WTC11 (cell line): ENCODE measurements at regions not wholly inside any gene's neighbourhood (a gene's known extent, or its start where the extent isn't known, plus 50 kb on each side); places are given as distances from the start of the nearest gene placed in this dataset.
A peak's percentile ranks its signal among the peaks of the same experiment; 100 is the strongest.

ENCODE experiments used
- ATAC-seq: fragments of 200-7000 bp; cut with Tn5 transposase; 2 replicates; pipeline ENCODE4 v1.10.0; 2021; ENCODE audit warnings: mild to moderate bottlenecking, moderate library complexity
- CTCF ChIA-PET: fragments of 300-600 bp; sonication (Branson Sonifier 250); formaldehyde crosslinking; loops from one replicate; lab custom pipeline; 2021; ENCODE audit warnings: antibody characterized with exemption; lab: Charles Lee
- POLR2A ChIA-PET: fragments of 350-600 bp; sonication (Branson Sonifier 250); formaldehyde crosslinking; loops from one replicate; lab custom pipeline; 2021; ENCODE audit warnings: antibody characterized with exemption; lab: Charles Lee
- DNase-seq: peaks from one replicate; pipeline ENCODE4 v3.0.0; 2021; ENCODE audit warnings: low spot score
- H3K27ac Mint-ChIP-seq: 2 replicates; pipeline ENCODE4 v1.8.0; 2021; ENCODE audit warnings: mixed read lengths
- H3K27me3 Mint-ChIP-seq: 2 replicates; pipeline ENCODE4 v1.8.0; 2021; ENCODE audit warnings: low read depth, mild to moderate bottlenecking, moderate library complexity, mixed read lengths
- H3K36me3 Mint-ChIP-seq: 2 replicates; pipeline ENCODE4 v1.8.0; 2021; ENCODE audit warnings: mixed read lengths
- H3K4me1 Mint-ChIP-seq: 2 replicates; pipeline ENCODE4 v1.8.0; 2022; ENCODE audit warnings: mixed read lengths
- H3K4me3 Mint-ChIP-seq: 2 replicates; pipeline ENCODE4 v1.8.0; 2021; ENCODE audit warnings: mild to moderate bottlenecking, moderate library complexity, mixed read lengths
- H3K9me3 Mint-ChIP-seq: 2 replicates; pipeline ENCODE4 v1.8.0; 2021; ENCODE audit warnings: mixed read lengths
- ATF6 ChIP-seq: sonication (generic); formaldehyde crosslinking; IDR thresholded peaks from 2 replicates; pipeline ENCODE4 v1.8.1; 2023; ENCODE audit warnings: mild to moderate bottlenecking, missing genetic modification reagents
- CREM ChIP-seq: sonication (generic); formaldehyde crosslinking; IDR thresholded peaks from 2 replicates; pipeline ENCODE4 v1.8.1; 2022; ENCODE audit warnings: mild to moderate bottlenecking, missing genetic modification reagents, moderate library complexity
- CTCF ChIP-seq: fragments of 200-600 bp; IDR thresholded peaks from 2 replicates; pipeline ENCODE4 v1.8.0; 2022; ENCODE audit warnings: antibody characterized with exemption
- HMGA2 ChIP-seq: fragments of 250-450 bp; sonication (Bioruptor Pico); IDR thresholded peaks from 2 replicates; pipeline ENCODE4 v1.4.0; 2021; ENCODE audit warnings: mild to moderate bottlenecking, moderate library complexity
- NFATC4 ChIP-seq: fragments of 250-450 bp; sonication (Bioruptor Pico); IDR thresholded peaks from 2 replicates; pipeline ENCODE4 v1.9.0; 2021; ENCODE audit warnings: mild to moderate bottlenecking
- NR1H2 ChIP-seq: sonication (generic); formaldehyde crosslinking; IDR thresholded peaks from 2 replicates; pipeline ENCODE4 v1.9.0; 2021; ENCODE audit warnings: mild to moderate bottlenecking, moderate library complexity, missing genetic modification reagents
- NR3C1 ChIP-seq: sonication (generic); formaldehyde crosslinking; conservative IDR thresholded peaks from 2 replicates; pipeline ENCODE4 v1.8.1; 2023; ENCODE audit warnings: low read depth, mild to moderate bottlenecking, missing genetic modification reagents
- OVOL2 ChIP-seq: fragments of 250-450 bp; sonication (Bioruptor Pico); IDR thresholded peaks from 2 replicates; pipeline ENCODE4 v1.9.0; 2021; ENCODE audit warnings: mild to moderate bottlenecking, borderline replicate concordance
- SOX15 ChIP-seq: fragments of 250-450 bp; sonication (Bioruptor Pico); IDR thresholded peaks from 2 replicates; pipeline ENCODE4 v1.9.0; 2021; ENCODE audit warnings: mild to moderate bottlenecking
- SP1 ChIP-seq: sonication (generic); formaldehyde crosslinking; conservative IDR thresholded peaks from 2 replicates; pipeline ENCODE4 v1.8.1; 2022; ENCODE audit warnings: missing genetic modification reagents
- ZNF138 ChIP-seq: sonication (generic); formaldehyde crosslinking; conservative IDR thresholded peaks from 2 replicates; pipeline ENCODE4 v1.8.1; 2022; ENCODE audit warnings: mild to moderate bottlenecking, moderate library complexity, missing genetic modification reagents
- ZNF263 ChIP-seq: sonication (generic); formaldehyde crosslinking; IDR thresholded peaks from 2 replicates; pipeline ENCODE4 v1.8.1; 2022; ENCODE audit warnings: low read depth, mild to moderate bottlenecking, moderate library complexity, missing genetic modification reagents
- ZNF671 ChIP-seq: fragments of 250-450 bp; sonication (Bioruptor Pico); IDR thresholded peaks from 2 replicates; pipeline ENCODE4 v1.8.0; 2021; ENCODE audit warnings: mild to moderate bottlenecking
- TF ChIP-seq, protein P1 (sequence below): sonication (generic); formaldehyde crosslinking; IDR thresholded peaks from 2 replicates; pipeline ENCODE4 v1.8.1; 2023; ENCODE audit warnings: mild to moderate bottlenecking, missing genetic modification reagents, moderate library complexity
- TF ChIP-seq, protein P2 (sequence below): fragments of 250-450 bp; sonication (Bioruptor Pico); IDR thresholded peaks from 2 replicates; pipeline ENCODE4 v1.9.0; 2021; ENCODE audit warnings: moderate library complexity, mild to moderate bottlenecking, inconsistent platforms, borderline replicate concordance
- TF ChIP-seq, protein P3 (sequence below): fragments of 250-450 bp; sonication (Bioruptor Pico); conservative IDR thresholded peaks from 2 replicates; pipeline ENCODE4 v1.9.0; 2021; ENCODE audit warnings: mild to moderate bottlenecking
- TF ChIP-seq, protein P4 (sequence below): sonication (generic); formaldehyde crosslinking; IDR thresholded peaks from 2 replicates; pipeline ENCODE4 v1.8.1; 2023; ENCODE audit warnings: mild to moderate bottlenecking, missing genetic modification reagents, borderline replicate concordance
- TF ChIP-seq, protein P5 (sequence below): sonication (generic); formaldehyde crosslinking; IDR thresholded peaks from 2 replicates; pipeline ENCODE4 v1.8.1; 2022; ENCODE audit warnings: low read depth, mild to moderate bottlenecking, moderate library complexity, missing genetic modification reagents, borderline replicate concordance

DNA sequence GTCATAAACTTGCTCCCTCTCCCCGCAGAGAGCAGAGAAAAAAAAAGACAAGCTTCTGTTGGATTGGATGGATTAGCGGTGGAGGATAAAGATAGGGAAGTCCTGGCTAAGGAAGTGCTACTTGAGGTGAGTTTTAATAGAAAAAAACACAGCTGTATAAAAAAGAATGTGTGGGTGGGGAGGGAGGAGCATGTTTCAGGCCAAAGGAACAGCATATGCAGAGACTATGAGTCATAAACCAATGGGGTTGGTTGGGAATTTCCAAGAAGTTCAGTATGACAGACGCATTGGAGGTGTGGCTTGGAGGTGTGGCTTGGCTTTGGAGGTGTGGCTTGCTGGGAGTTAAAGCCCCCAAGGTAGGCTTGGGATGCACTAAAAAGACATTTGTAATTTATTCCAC is 103.0 kb upstream of the LSM8 start (continued):
- TF ChIP-seq SOX15 (CRISPR knock-in tag) = no peak
- no peak for TF ChIP-seq OVOL2 (CRISPR knock-in tag)
- no peak for TF ChIP-seq SP1
- TF ChIP-seq, protein P1, sequence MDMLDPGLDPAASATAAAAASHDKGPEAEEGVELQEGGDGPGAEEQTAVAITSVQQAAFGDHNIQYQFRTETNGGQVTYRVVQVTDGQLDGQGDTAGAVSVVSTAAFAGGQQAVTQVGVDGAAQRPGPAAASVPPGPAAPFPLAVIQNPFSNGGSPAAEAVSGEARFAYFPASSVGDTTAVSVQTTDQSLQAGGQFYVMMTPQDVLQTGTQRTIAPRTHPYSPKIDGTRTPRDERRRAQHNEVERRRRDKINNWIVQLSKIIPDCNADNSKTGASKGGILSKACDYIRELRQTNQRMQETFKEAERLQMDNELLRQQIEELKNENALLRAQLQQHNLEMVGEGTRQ (CRISPR knock-in tag) = no peak
- TF ChIP-seq ATF6 (CRISPR knock-in tag) = no peak

GRCh38 chr7:118082506-118082905 is 101.5 kb upstream of the LSM8 start:
- Mint-ChIP-seq H3K27ac (no peak overlapping the region), H3K4me1 (peaks cover 21% of the 10 kb centered on the region), H3K9me3 (no peaks in the 10 kb centered on the region), H3K27me3 (no peaks in the 10 kb centered on the region), H3K36me3 (no peaks in the 10 kb centered on the region), H3K4me3 (no peak overlapping the region)
- no peak for DNase-seq
- POLR2A ChIA-PET = no interaction called here
- CTCF ChIA-PET = no interaction called here
- no peak for TF ChIP-seq CREM (CRISPR knock-in tag)
- TF ChIP-seq NR3C1 (CRISPR knock-in tag) = no peak
- TF ChIP-seq CTCF = no peak
- TF ChIP-seq HMGA2 (CRISPR knock-in tag) = no peak
- no peak for ATAC-seq

DNA sequence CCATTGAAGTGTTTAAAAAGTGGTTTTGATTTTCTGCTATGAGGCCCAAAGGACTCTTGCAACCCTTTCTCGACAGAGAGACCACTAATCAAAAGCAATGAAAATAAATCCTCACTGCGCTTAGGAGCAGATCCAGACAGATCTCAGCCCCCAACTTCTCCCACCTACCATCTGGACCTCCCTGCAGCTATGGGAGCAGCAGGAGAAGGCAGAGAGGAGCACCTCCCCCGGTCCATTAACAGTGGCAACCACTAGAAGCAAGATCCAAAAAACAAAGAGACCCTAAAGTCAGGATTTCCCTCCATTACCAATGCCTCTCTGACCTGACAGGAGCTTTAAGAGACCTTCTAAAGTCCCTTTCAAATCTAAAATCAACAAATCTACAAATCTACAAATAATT is 99.0 kb upstream of the LSM8 start:
- Mint-ChIP-seq H3K9me3 (no peaks in the 10 kb centered on the region), H3K36me3 (no peaks in the 10 kb centered on the region), H3K27me3 (no peaks in the 10 kb centered on the region), H3K4me3 (no peak overlapping the region), H3K4me1 (peaks cover 21% of the 10 kb centered on the region), H3K27ac (no peak overlapping the region)
- CTCF ChIA-PET = no interaction called here
- ATAC-seq = peak; percentile 58
- POLR2A ChIA-PET = no interaction called here
- DNase-seq = no peak
- no peak for TF ChIP-seq ZNF138 (CRISPR knock-in tag)
- no peak for TF ChIP-seq ZNF263
- TF ChIP-seq NR1H2 (CRISPR knock-in tag) = no peak
- no peak for TF ChIP-seq ZNF671 (CRISPR knock-in tag)
- TF ChIP-seq ATF6 (CRISPR knock-in tag) = no peak
- no peak for TF ChIP-seq NFATC4 (CRISPR knock-in tag)
- TF ChIP-seq, protein P2, sequence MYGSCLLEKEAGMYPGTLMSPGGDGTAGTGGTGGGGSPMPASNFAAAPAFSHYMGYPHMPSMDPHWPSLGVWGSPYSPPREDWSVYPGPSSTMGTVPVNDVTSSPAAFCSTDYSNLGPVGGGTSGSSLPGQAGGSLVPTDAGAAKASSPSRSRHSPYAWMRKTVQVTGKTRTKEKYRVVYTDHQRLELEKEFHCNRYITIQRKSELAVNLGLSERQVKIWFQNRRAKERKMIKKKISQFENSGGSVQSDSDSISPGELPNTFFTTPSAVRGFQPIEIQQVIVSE = no peak
- TF ChIP-seq, protein P3, sequence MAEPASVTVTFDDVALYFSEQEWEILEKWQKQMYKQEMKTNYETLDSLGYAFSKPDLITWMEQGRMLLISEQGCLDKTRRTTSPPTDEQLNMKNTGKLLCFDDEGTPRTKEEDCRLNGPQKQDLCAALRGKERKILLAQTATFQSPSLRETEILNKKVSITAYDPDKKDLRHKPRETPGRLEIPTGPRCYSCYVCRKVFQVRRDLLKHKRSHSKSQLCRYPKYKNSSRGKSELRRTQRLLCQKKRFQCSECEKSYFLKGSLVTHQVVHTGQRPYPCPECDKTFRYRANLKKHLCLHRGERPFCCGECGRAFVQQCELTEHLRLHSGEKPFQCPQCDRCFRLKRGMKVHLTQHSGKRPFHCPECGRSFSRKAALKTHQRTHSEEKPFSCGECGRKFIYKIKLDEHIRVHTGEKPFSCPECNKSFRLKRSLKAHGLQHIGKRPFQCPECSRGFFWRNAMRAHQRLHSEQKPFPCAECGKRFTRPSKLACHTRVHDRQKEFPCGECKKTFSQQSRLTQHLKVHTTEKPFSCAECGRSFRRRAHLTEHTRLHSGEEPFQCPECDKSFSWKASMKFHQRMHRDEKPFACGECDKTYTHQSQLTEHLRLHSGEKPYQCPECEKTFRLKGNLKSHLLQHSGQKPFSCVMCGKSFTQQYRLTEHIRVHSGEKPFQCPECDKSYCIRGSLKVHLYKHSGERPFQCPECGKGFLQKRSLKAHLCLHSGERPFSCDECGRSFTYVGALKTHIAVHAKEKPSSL = no peak
- TF ChIP-seq, protein P4, sequence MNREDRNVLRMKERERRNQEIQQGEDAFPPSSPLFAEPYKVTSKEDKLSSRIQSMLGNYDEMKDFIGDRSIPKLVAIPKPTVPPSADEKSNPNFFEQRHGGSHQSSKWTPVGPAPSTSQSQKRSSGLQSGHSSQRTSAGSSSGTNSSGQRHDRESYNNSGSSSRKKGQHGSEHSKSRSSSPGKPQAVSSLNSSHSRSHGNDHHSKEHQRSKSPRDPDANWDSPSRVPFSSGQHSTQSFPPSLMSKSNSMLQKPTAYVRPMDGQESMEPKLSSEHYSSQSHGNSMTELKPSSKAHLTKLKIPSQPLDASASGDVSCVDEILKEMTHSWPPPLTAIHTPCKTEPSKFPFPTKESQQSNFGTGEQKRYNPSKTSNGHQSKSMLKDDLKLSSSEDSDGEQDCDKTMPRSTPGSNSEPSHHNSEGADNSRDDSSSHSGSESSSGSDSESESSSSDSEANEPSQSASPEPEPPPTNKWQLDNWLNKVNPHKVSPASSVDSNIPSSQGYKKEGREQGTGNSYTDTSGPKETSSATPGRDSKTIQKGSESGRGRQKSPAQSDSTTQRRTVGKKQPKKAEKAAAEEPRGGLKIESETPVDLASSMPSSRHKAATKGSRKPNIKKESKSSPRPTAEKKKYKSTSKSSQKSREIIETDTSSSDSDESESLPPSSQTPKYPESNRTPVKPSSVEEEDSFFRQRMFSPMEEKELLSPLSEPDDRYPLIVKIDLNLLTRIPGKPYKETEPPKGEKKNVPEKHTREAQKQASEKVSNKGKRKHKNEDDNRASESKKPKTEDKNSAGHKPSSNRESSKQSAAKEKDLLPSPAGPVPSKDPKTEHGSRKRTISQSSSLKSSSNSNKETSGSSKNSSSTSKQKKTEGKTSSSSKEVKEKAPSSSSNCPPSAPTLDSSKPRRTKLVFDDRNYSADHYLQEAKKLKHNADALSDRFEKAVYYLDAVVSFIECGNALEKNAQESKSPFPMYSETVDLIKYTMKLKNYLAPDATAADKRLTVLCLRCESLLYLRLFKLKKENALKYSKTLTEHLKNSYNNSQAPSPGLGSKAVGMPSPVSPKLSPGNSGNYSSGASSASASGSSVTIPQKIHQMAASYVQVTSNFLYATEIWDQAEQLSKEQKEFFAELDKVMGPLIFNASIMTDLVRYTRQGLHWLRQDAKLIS (CRISPR knock-in tag) = no peak
- TF ChIP-seq, protein P5, sequence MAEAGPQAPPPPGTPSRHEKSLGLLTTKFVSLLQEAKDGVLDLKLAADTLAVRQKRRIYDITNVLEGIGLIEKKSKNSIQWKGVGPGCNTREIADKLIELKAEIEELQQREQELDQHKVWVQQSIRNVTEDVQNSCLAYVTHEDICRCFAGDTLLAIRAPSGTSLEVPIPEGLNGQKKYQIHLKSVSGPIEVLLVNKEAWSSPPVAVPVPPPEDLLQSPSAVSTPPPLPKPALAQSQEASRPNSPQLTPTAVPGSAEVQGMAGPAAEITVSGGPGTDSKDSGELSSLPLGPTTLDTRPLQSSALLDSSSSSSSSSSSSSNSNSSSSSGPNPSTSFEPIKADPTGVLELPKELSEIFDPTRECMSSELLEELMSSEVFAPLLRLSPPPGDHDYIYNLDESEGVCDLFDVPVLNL = no peak
